Cerebellar nuclear complex (tissue), 1 donor: ENCODE measurements at regions not wholly inside any gene's neighbourhood (a gene's known extent, or its start where the extent isn't known, plus 50 kb on each side); places are given as distances from the start of the nearest gene placed in this dataset.

Experiments
- DNase-seq, 2 experiments: peaks; one replicate each; lab custom pipeline; 2025; lab: John Stamatoyannopoulos, UW

DNA sequence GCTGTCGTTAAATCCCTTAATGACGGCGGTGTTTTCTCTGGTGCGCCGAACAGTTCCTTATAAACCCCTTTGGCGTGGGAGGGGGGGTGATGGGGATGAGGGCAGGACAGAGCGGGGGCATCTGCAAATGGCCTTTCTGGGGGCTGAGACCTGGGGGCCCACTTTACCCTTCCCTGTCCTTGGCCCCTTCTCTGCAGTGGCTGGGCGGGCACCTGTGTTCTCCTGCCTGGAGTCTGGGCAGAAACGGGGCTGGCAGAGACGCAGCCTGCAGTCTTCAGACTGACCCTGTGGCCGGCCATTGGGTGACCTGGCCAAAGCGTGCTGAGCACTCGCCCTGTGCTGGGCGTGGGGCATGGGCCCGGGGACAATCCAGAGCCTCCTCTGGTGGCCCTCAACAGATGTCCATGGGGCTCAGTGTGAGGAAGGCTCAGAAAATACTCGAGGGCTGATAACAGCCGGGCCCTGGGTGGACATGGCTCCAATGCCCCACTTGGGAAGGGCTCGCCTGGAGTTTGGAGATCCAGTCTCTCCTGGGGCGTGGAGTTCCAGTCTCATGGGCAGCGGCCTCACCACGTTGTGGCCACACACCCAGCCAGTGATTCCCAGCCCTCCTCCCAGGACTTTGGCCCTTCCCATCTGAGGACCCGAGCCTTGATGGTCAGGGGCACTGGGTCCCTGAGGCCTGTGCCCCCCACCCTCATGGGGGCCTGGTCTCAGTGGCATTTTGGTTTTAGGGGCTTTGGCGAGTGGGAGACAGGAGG is 50.8 kb upstream of the ACTRT2 start:
- DNase-seq: no peak

DNA sequence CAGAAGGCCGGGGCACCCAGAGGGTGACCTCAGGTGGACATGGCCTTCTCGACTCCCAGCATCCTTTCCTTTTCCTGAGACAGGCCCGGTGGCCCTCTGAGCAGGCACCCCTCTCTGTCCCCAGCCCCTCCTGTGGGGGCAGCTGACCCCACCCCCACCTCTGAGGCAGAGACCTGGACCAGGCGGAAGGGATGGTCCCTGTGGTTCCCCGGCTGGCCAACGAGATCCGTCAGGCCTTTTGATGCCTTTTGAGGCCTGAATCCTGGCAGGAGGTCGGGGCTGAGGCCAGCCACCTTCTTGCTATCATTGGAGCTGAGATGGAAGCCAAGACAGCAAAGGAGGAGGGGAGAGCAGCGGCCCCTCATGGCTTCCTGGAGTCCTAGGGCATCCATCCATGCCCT is 50.2 kb upstream of the ACTRT2 start:
- DNase-seq: no peak
